HEK293T (cell line): ENCODE measurements at regions not wholly inside any gene's neighbourhood (a gene's known extent, or its start where the extent isn't known, plus 50 kb on each side); places are given as distances from the start of the nearest gene placed in this dataset.

Source experiments
- CTCF ChIA-PET: fragments of 350-600 bp; formaldehyde crosslinking; extraction: SDS; loops from one replicate; lab custom pipeline; 2021; ENCODE audit warnings: antibody characterized with exemption, inconsistent platforms; lab: Yijun Ruan, JAX
- POLR2A ChIA-PET: fragments of 350-600 bp; formaldehyde crosslinking; extraction: SDS; loops from one replicate; lab custom pipeline; 2020; ENCODE audit warnings: antibody characterized with exemption, inconsistent platforms; lab: Yijun Ruan, JAX
- DNase-seq: peaks from one replicate; pipeline ENCODE4 v3.0.0; 2012; ENCODE audit warnings: mixed read lengths; ENCODE audit errors: extremely low spot score
- ARNT ChIP-seq: fragments of 450-650 bp; IDR thresholded peaks from 2 replicates; pipeline ENCODE4 v1.6.1; 2017; ENCODE audit warnings: mild to moderate bottlenecking
- BHLHE40 ChIP-seq: fragments of 450-650 bp; IDR thresholded peaks from 2 replicates; pipeline ENCODE4 v1.6.1; 2016; ENCODE audit warnings: mild to moderate bottlenecking, moderate library complexity, borderline replicate concordance
- CTBP1 ChIP-seq: fragments of 450-650 bp; IDR thresholded peaks from 2 replicates; pipeline ENCODE4 v1.6.1; 2016; ENCODE audit warnings: borderline replicate concordance
- ELF4 ChIP-seq: fragments of 450-650 bp; IDR thresholded peaks from 2 replicates; pipeline ENCODE4 v1.6.1; 2017; ENCODE audit warnings: antibody characterized with exemption
- FOXA1 ChIP-seq: fragments of 450-650 bp; IDR thresholded peaks from 2 replicates; pipeline ENCODE4 v1.6.1; 2016; ENCODE audit warnings: mild to moderate bottlenecking
- FOXK2 ChIP-seq: fragments of 450-650 bp; IDR thresholded peaks from 2 replicates; pipeline ENCODE4 v1.6.1; 2016; ENCODE audit warnings: mild to moderate bottlenecking
- FOXM1 ChIP-seq: fragments of 450-650 bp; IDR thresholded peaks from 2 replicates; pipeline ENCODE4 v1.6.1; 2017; ENCODE audit warnings: mild to moderate bottlenecking, borderline replicate concordance
- HDGF ChIP-seq: fragments of 450-650 bp; IDR thresholded peaks from 2 replicates; pipeline ENCODE4 v1.6.1; 2017; ENCODE audit warnings: antibody characterized with exemption, borderline replicate concordance
- L3MBTL2 ChIP-seq: fragments of 450-650 bp; conservative IDR thresholded peaks from 2 replicates; pipeline ENCODE4 v1.6.1; 2016; ENCODE audit warnings: mild to moderate bottlenecking
- LEF1 ChIP-seq: fragments of 450-650 bp; IDR thresholded peaks from 2 replicates; pipeline ENCODE4 v1.6.1; 2017; ENCODE audit warnings: mild to moderate bottlenecking, borderline replicate concordance
- NFRKB ChIP-seq: fragments of 450-650 bp; IDR thresholded peaks from 2 replicates; pipeline ENCODE4 v1.6.1; 2016; ENCODE audit warnings: mild to moderate bottlenecking, moderate library complexity
- PKNOX1 ChIP-seq: fragments of 450-650 bp; IDR thresholded peaks from 2 replicates; pipeline ENCODE4 v1.6.1; 2016
- SP1 ChIP-seq: fragments of 450-650 bp; IDR thresholded peaks from 2 replicates; pipeline ENCODE4 v1.6.1; 2017
- SUZ12 ChIP-seq: fragments of 450-650 bp; IDR thresholded peaks from 2 replicates; pipeline ENCODE4 v1.6.1; 2016; ENCODE audit warnings: mild to moderate bottlenecking
- TARDBP ChIP-seq: fragments of 450-650 bp; IDR thresholded peaks from 2 replicates; pipeline ENCODE4 v1.6.1; 2016
- ZNF384 ChIP-seq: fragments of 450-650 bp; IDR thresholded peaks from 2 replicates; pipeline ENCODE4 v1.6.1; 2016

- DNase-seq: no peak
- no peak for TF ChIP-seq PKNOX1
- no peak for TF ChIP-seq FOXM1
- no peak for TF ChIP-seq ELF4
- no peak for TF ChIP-seq SUZ12
- TF ChIP-seq NFRKB: no peak
- TF ChIP-seq LEF1: no peak
- TF ChIP-seq BHLHE40: no peak
- TF ChIP-seq ZNF384: no peak
- no peak for TF ChIP-seq L3MBTL2
- no peak for TF ChIP-seq TARDBP
- no peak for TF ChIP-seq CTBP1
- no peak for TF ChIP-seq HDGF
- TF ChIP-seq FOXK2: no peak
- ChIA-PET CTCF (no interaction called here), POLR2A (no interaction called here)
Observed at GRCh38 chr2:145815933-145816332, 1296.0 kb upstream of the ZEB2 start.

- DNase-seq: no peak
- ChIA-PET CTCF (no interaction called here), POLR2A (no interaction called here)
- no peak for TF ChIP-seq FOXK2
- TF ChIP-seq HDGF: no peak
- no peak for TF ChIP-seq ZNF384
- TF ChIP-seq NFRKB: no peak
- no peak for TF ChIP-seq TARDBP
- TF ChIP-seq L3MBTL2: no peak
- TF ChIP-seq FOXA1: no peak
- no peak for TF ChIP-seq FOXM1
- no peak for TF ChIP-seq PKNOX1
- TF ChIP-seq ELF4: no peak
- no peak for TF ChIP-seq SP1
- no peak for TF ChIP-seq CTBP1
- TF ChIP-seq LEF1: no peak
- no peak for TF ChIP-seq BHLHE40
- TF ChIP-seq SUZ12: no peak
- TF ChIP-seq ARNT: no peak
Observed at GRCh38 chr2:145813481-145813880, 1293.6 kb upstream of the ZEB2 start.

GRCh38 chr2:145812165-145812554 is 1292.2 kb upstream of the ZEB2 start:
- CTCF ChIA-PET: no interaction called here
- POLR2A ChIA-PET: no interaction called here
- TF ChIP-seq TARDBP (no peak), ZNF384 (no peak)
- DNase-seq: no peak

GRCh38 chr2:145811276-145812164 is 1291.6 kb upstream of the ZEB2 start:
- DNase-seq: no peak
- POLR2A ChIA-PET: no interaction called here
- CTCF ChIA-PET: no interaction called here
- TF ChIP-seq TARDBP (no peak), SP1 (no peak), L3MBTL2 (no peak), ARNT (no peak), ZNF384 (no peak), NFRKB (no peak), FOXA1 (no peak), PKNOX1 (no peak), CTBP1 (no peak), FOXM1 (no peak), SUZ12 (no peak)

- no peak for TF ChIP-seq L3MBTL2
- TF ChIP-seq LEF1: no peak
- no peak for TF ChIP-seq CTBP1
- TF ChIP-seq SP1: no peak
- TF ChIP-seq FOXM1: no peak
- no peak for TF ChIP-seq NFRKB
- TF ChIP-seq TARDBP: no peak
- no peak for TF ChIP-seq BHLHE40
- TF ChIP-seq PKNOX1: no peak
- no peak for TF ChIP-seq ZNF384
- no peak for TF ChIP-seq ARNT
- no peak for TF ChIP-seq FOXK2
- no peak for TF ChIP-seq SUZ12
- no peak for TF ChIP-seq HDGF
- no peak for TF ChIP-seq ELF4
- no peak for TF ChIP-seq FOXA1
- ChIA-PET POLR2A (no interaction called here), CTCF (no interaction called here)
- no peak for DNase-seq
Observed at GRCh38 chr2:145807968-145808367, 1288.0 kb upstream of the ZEB2 start.

GRCh38 chr2:145807554-145807953 is 1287.6 kb upstream of the ZEB2 start:
- ChIA-PET POLR2A (no interaction called here), CTCF (no interaction called here)
- DNase-seq: no peak
- TF ChIP-seq FOXM1 (no peak), PKNOX1 (no peak), BHLHE40 (no peak), LEF1 (no peak), ZNF384 (no peak), FOXK2 (no peak), ARNT (no peak), HDGF (no peak), FOXA1 (no peak), CTBP1 (no peak), ELF4 (no peak), L3MBTL2 (no peak), SP1 (no peak), TARDBP (no peak), SUZ12 (no peak), NFRKB (no peak)
